Endothelial cell of umbilical vein (primary cell): ENCODE measurements at regions not wholly inside any gene's neighbourhood (a gene's known extent, or its start where the extent isn't known, plus 50 kb on each side); places are given as distances from the start of the nearest gene placed in this dataset.

Experiments
- BruUV-seq: library from RNA; stranded (reverse); fragments of 400-500 nt; replicated peaks from 2 replicates; lab custom pipeline; 2021; lab: Mats Ljungman, UMichigan
- CTCF ChIA-PET: fragments of 300-600, 350-600 bp; sonication (Branson Sonifier 250); formaldehyde crosslinking; loops from one replicate; lab custom pipeline; 2021; ENCODE audit warnings: antibody characterized with exemption, inconsistent platforms; lab: Charles Lee
- POLR2A ChIA-PET: fragments of 300-600, 350-600 bp; sonication (Branson Sonifier 250); formaldehyde crosslinking; loops from one replicate; lab custom pipeline; 2021; ENCODE audit warnings: antibody characterized with exemption, inconsistent platforms; lab: Charles Lee
- DNase-seq: peaks from one replicate; pipeline ENCODE4 v3.0.0-alpha.2; 2011; ENCODE audit warnings: low read depth, low spot score
- FAIRE-seq: peaks from 2 replicates; lab custom pipeline; 2011; peaks lifted over from hg19 to GRCh38; lab: Jason Lieb, UNC
- H2AFZ ChIP-seq: 2 replicates; pipeline ENCODE4 v1.6.0; 2012; ENCODE audit warnings: low read depth, low read length, control low read depth, inconsistent platforms
- H3K27ac ChIP-seq: 2 replicates; pipeline ENCODE4 v1.5.1; 2011; ENCODE audit warnings: low read depth, mild to moderate bottlenecking, control low read depth, low read length, moderate library complexity; ENCODE audit not compliant: insufficient read depth
- H3K27me3 ChIP-seq, 2 experiments: 2 replicates each; pipeline versions ENCODE4 v1.6.0 to v1.6.1; 2011; ENCODE audit warnings: low read length in 2 of 2, mixed read lengths in 1 of 2; ENCODE audit not compliant: control insufficient read depth in 2 of 2, insufficient read depth in 2 of 2
- H3K36me3 ChIP-seq, 2 experiments: 2 replicates in 1 of 2; 3 replicates in 1 of 2; pipeline ENCODE4 v1.5.1; 2011; ENCODE audit warnings: low read length in 2 of 2, mild to moderate bottlenecking in 1 of 2, moderate library complexity in 1 of 2; ENCODE audit not compliant: control insufficient read depth in 2 of 2, insufficient read depth in 2 of 2; ENCODE audit errors: extremely low read depth in 1 of 2
- H3K4me1 ChIP-seq: 3 replicates; pipeline ENCODE4 v1.5.1; 2011; ENCODE audit warnings: mild to moderate bottlenecking, low read length; ENCODE audit not compliant: control insufficient read depth, insufficient read depth; ENCODE audit errors: extremely low read depth
- H3K4me2 ChIP-seq: 2 replicates; pipeline ENCODE4 v1.6.1; 2011; ENCODE audit warnings: low read length, control low read depth, mixed read lengths; ENCODE audit not compliant: insufficient read depth
- H3K4me3 ChIP-seq, 3 experiments: fragments of 200-600 bp in 1 of 3; sonication (generic), shearing (Covaris generic) in 1 of 3; replicated peaks in 1 of 3; 2 replicates each; pipeline ENCODE4 v1.5.1; 2011 to 2016; ENCODE audit warnings: control low read depth in 3 of 3, low read length in 3 of 3, mild to moderate bottlenecking in 2 of 3, inconsistent platforms in 1 of 3, low read depth in 1 of 3, moderate library complexity in 1 of 3; ENCODE audit not compliant: insufficient read depth in 1 of 3
- H3K79me2 ChIP-seq: 2 replicates; pipeline ENCODE4 v1.6.0; 2012; ENCODE audit warnings: low read length, inconsistent platforms; ENCODE audit not compliant: control insufficient read depth, insufficient read depth
- H3K9ac ChIP-seq: replicated peaks from 2 replicates; pipeline ENCODE3; 2011; ENCODE audit warnings: low read length, control low read depth; ENCODE audit not compliant: insufficient read depth; ENCODE audit errors: extremely low read depth
- H3K9me1 ChIP-seq: replicated peaks from 3 replicates; pipeline ENCODE4 v1.6.0; 2011; ENCODE audit warnings: mild to moderate bottlenecking, low read length; ENCODE audit not compliant: control insufficient read depth, insufficient read depth; ENCODE audit errors: extremely low read depth
- H3K9me3 ChIP-seq: replicated peaks from 2 replicates; pipeline ENCODE4 v1.5.1; 2012; ENCODE audit warnings: low read length, inconsistent platforms; ENCODE audit not compliant: control insufficient read depth, insufficient read depth
- H4K20me1 ChIP-seq: replicated peaks from 2 replicates; pipeline ENCODE3; 2011; ENCODE audit warnings: mild to moderate bottlenecking, low read length; ENCODE audit not compliant: control insufficient read depth, insufficient read depth; ENCODE audit errors: extremely low read depth
- CTCF ChIP-seq, 2 donors: IDR thresholded peaks; 1 replicate in 1 of 2; 2 replicates in 1 of 2; pipeline ENCODE4 v1.5.1; 2011; ENCODE audit warnings: low read length in 2 of 2, mild to moderate bottlenecking in 2 of 2, moderate library complexity in 2 of 2, control low read depth in 1 of 2, inconsistent platforms in 1 of 2, low read depth in 1 of 2; ENCODE audit not compliant: insufficient read depth in 1 of 2; ENCODE audit errors: extremely low read depth in 1 of 2
- EZH2 ChIP-seq: IDR thresholded peaks from 2 replicates; pipeline ENCODE4 v1.6.1; 2012; ENCODE audit warnings: borderline replicate concordance, low read depth, mild to moderate bottlenecking, moderate library complexity, low read length, inconsistent platforms; ENCODE audit not compliant: severe bottlenecking
- FOS ChIP-seq: IDR thresholded peaks from 2 replicates; pipeline ENCODE4 v1.6.1; 2011; ENCODE audit warnings: mild to moderate bottlenecking, low read length, moderate library complexity, borderline replicate concordance; ENCODE audit not compliant: insufficient read depth
- GATA2 ChIP-seq: IDR thresholded peaks from 2 replicates; pipeline ENCODE4 v1.7.0; 2011; ENCODE audit warnings: low read depth, mild to moderate bottlenecking, moderate library complexity, mixed read lengths, low read length; ENCODE audit not compliant: insufficient read length, insufficient read depth
- JUN ChIP-seq: IDR thresholded peaks from 2 replicates; pipeline ENCODE4 v1.6.1; 2011; ENCODE audit warnings: borderline replicate concordance, low read depth; ENCODE audit not compliant: insufficient read length, insufficient read depth
- MAX ChIP-seq: IDR thresholded peaks from 2 replicates; pipeline ENCODE4 v1.6.1; 2011; ENCODE audit not compliant: insufficient read depth, insufficient read length
- MYC ChIP-seq: IDR thresholded peaks from one replicate; pipeline ENCODE4 v1.6.1; 2011; ENCODE audit warnings: mild to moderate bottlenecking, low read depth, low read length
- POLR2A ChIP-seq: IDR thresholded peaks from 2 replicates; pipeline ENCODE4 v1.6.1; 2012; ENCODE audit warnings: low read depth, mild to moderate bottlenecking, control low read depth, low read length
- POLR2AphosphoS5 ChIP-seq: IDR thresholded peaks from 2 replicates; pipeline ENCODE4 v1.6.1; 2012; ENCODE audit warnings: low read depth, mild to moderate bottlenecking, control low read depth, low read length, moderate library complexity; ENCODE audit not compliant: insufficient read depth
- dilution Hi-C: fragments of 300-500 bp; cut with MboI; formaldehyde crosslinking; loops from one replicate; pipeline ENCODE4 v1.15.0; 2019; ENCODE audit warnings: low sequenced_read_pairs; ENCODE audit not compliant: extremely low pct_ligation_motif_present
- intact Hi-C: fragments of 100-400 bp; cut with micrococcal nuclease; formaldehyde crosslinking; loops from one replicate; pipeline ENCODE4 v1.10.0; 2022

DNA sequence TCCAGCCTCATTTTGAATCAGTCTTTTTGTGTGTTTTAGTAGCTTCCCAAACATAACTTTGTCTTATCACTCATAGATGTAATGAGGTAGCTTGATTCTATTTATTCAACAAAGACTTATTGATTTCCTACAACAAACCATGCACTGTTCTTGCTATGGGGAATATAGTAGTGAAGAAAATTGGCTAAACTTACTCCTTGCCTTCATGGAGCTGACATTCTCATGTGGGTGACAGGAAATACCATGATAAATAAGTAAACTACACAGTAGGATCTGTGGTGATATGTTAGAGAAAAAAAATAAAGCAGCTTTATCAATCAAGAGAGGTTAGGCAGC, 255.7 kb upstream of the TNC start:
- Histone ChIP-seq H3K9ac (no peak overlapping the region), H3K4me1 (no peaks in the 10 kb centered on the region), H3K9me1 (no peaks in the 10 kb centered on the region), H3K4me3 (no peak overlapping the region), H3K9me3 (no peaks in the 10 kb centered on the region), H3K79me2 (no peaks in the 10 kb centered on the region), H3K27me3 (no peaks in the 10 kb centered on the region), H4K20me1 (no peaks in the 10 kb centered on the region), H3K4me2 (no peak overlapping the region), H2AFZ (no peak overlapping the region), H3K27ac (no peak overlapping the region), H3K36me3 (no peaks in the 10 kb centered on the region)
- CTCF ChIA-PET = no interaction called here
- no TSS peak for BruUV-seq
- no peak for TF ChIP-seq EZH2
- no peak for TF ChIP-seq CTCF (IDR thresholded peaks at IDR 0.05; ENCODE audit: extremely low read depth in 1 of 2, insufficient read depth in 1 of 2, low read depth in 1 of 2, low read length in 2 of 2)
- TF ChIP-seq POLR2A = no peak
- TF ChIP-seq GATA2 = no peak
- no peak for TF ChIP-seq JUN
- no peak for TF ChIP-seq MYC
- intact Hi-C loops = no loop called here
- no peak for FAIRE-seq
- dilution Hi-C loops = no loop called here
- POLR2A ChIA-PET = no interaction called here
- no peak for DNase-seq

GRCh38 chr9:115374724-115375268, 256.8 kb upstream of the TNC start:
- Histone ChIP-seq H3K36me3 (no peaks in the 10 kb centered on the region), H3K9ac (no peak overlapping the region), H3K9me1 (no peaks in the 10 kb centered on the region), H4K20me1 (no peaks in the 10 kb centered on the region), H3K79me2 (no peaks in the 10 kb centered on the region), H3K27me3 (no peaks in the 10 kb centered on the region), H3K9me3 (no peaks in the 10 kb centered on the region), H3K4me2 (no peak overlapping the region), H2AFZ (no peak overlapping the region), H3K27ac (no peak overlapping the region), H3K4me3 (no peak overlapping the region), H3K4me1 (no peaks in the 10 kb centered on the region)
- FAIRE-seq = no peak
- ChIA-PET CTCF (no interaction called here), POLR2A (no interaction called here)
- intact Hi-C loops = no loop called here
- dilution Hi-C loops = no loop called here
- no TSS peak for BruUV-seq
- TF ChIP-seq CTCF (IDR thresholded peaks at IDR 0.05; ENCODE audit: extremely low read depth in 1 of 2, insufficient read depth in 1 of 2, low read depth in 1 of 2, low read length in 2 of 2) (no peak), POLR2A (no peak), GATA2 (no peak), POLR2AphosphoS5 (no peak), FOS (no peak), MYC (no peak), EZH2 (no peak), MAX (no peak), JUN (no peak)
- no peak for DNase-seq
